NB4 (cell line): ENCODE measurements at regions not wholly inside any gene's neighbourhood (a gene's known extent, or its start where the extent isn't known, plus 50 kb on each side); places are given as distances from the start of the nearest gene placed in this dataset.

ENCODE experiments used
- POLR2A ChIP-seq: IDR thresholded peaks from 2 replicates; pipeline ENCODE4 v1.6.1; 2011; ENCODE audit warnings: mild to moderate bottlenecking; ENCODE audit not compliant: insufficient read length; ENCODE audit errors: extremely low read depth
- TF ChIP-seq, protein P1 (sequence below): IDR thresholded peaks from one replicate; pipeline ENCODE4 v1.5.1; 2012; ENCODE audit warnings: low read depth, low read length
- TF ChIP-seq, protein P2 (sequence below): IDR thresholded peaks from 2 replicates; pipeline ENCODE4 v1.6.1; 2011; ENCODE audit warnings: low read depth, low read length

DNA sequence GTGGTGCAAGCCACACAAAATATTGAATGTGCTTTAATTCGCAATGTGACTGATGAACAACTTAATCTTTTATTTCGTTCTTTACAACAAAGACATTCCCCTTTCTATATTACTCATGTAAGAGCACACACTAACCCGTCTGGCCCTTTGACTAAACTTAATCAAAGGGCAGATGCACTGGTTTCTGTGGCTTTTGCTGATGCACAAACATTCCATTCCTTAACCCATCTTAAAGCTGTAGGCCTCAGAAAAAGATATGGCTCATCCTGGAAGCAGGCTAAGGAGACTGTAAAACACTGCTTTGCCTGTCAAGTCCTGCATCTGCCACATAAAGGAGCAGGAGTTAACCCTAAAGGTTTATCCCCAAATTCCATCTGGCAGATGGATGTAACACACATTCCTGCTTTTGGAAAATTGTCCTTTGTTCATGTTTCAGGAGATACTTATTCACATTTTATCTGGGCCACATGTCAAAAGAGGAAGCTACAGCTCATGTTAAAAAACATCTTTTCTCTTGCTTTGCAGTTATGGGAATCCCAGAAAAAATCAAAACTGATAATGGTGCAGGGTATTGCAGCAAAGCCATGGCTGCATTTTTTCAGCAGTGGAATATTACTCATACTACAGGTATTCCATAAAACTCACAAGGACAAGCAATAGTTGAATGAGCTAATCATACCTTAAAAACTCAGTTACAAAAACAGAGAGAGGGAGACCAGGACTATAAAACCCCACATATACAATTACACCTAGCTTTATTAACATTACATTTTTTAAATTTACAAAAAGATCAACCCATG, 137.2 kb downstream of the AHSP start:
- TF ChIP-seq, protein P1, sequence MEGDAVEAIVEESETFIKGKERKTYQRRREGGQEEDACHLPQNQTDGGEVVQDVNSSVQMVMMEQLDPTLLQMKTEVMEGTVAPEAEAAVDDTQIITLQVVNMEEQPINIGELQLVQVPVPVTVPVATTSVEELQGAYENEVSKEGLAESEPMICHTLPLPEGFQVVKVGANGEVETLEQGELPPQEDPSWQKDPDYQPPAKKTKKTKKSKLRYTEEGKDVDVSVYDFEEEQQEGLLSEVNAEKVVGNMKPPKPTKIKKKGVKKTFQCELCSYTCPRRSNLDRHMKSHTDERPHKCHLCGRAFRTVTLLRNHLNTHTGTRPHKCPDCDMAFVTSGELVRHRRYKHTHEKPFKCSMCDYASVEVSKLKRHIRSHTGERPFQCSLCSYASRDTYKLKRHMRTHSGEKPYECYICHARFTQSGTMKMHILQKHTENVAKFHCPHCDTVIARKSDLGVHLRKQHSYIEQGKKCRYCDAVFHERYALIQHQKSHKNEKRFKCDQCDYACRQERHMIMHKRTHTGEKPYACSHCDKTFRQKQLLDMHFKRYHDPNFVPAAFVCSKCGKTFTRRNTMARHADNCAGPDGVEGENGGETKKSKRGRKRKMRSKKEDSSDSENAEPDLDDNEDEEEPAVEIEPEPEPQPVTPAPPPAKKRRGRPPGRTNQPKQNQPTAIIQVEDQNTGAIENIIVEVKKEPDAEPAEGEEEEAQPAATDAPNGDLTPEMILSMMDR, result no peak
- TF ChIP-seq POLR2A, result no peak
- TF ChIP-seq, protein P2, sequence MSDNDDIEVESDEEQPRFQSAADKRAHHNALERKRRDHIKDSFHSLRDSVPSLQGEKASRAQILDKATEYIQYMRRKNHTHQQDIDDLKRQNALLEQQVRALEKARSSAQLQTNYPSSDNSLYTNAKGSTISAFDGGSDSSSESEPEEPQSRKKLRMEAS, result no peak
